GM21619 (cell line): ENCODE measurements at regions not wholly inside any gene's neighbourhood (a gene's known extent, or its start where the extent isn't known, plus 50 kb on each side); places are given as distances from the start of the nearest gene placed in this dataset.
"Not testable (repeated sequence)": the region's sequence is repeated elsewhere in the genome, so short reads cannot be mapped to it uniquely, and the experiment has no call there.

ENCODE experiments used
- ATAC-seq: cut with Tn5 transposase; IDR thresholded peaks from one replicate; pipeline ENCODE4 v1.9.1; 2021; ENCODE audit not compliant: unreplicated experiment

DNA sequence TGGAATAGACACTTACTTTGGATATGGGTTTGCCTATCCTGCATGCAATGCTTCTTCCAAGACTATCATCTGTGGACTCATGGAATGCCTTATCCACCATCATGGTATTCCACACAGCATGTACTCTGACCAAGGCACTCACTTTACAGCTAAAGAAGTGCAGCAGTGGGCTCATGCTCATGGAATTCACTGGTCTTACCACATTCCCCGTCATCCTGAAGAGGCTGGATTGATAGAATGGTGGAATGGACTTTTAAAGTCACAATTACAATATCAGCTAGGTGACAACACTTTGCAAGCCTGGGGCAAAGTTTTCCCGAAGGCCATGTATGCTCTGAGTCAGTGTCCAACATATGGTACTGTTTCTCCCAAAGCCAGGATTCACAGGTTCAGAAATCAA is 199.1 kb downstream of the GJA1 start:
- not testable (repeated sequence) for ATAC-seq

DNA sequence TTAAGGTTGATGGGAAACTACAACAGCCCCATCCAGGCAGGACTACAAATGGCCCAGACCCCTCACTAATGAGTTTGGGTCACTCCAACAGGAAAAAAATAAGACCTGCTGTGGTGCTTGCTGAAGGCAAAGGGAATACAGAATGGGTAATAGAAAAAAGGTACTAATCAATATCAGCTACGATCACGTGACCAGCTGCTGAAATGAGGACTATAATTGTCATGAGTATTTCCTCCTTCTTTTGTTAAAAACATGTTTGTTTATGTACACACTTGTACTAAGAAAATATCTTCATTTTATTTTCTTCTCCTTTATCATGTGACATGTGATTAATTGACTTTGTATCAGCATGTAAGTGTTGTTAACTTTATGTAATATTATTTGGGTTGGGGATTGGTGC is 199.9 kb downstream of the GJA1 start:
- ATAC-seq = no peak

DNA sequence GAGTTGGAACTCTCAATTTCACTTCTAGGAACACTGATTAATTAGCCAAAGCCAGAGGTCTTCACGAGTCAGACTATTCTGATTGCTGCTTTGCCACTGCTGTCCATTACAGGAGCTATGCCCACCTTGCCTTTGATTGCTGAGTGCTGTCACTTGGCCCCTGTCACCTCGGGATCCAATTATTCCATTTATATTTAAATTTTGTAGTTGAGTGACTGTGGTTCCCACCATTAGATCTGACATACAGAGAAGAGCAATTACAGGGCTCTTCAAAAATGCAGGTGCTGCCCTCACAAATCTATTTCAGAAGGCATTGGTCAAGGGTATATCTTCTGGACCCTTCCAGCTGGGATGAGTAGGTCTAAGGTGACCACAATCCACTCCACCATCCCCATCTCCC is 200.8 kb downstream of the GJA1 start:
- not testable (repeated sequence) for ATAC-seq

DNA sequence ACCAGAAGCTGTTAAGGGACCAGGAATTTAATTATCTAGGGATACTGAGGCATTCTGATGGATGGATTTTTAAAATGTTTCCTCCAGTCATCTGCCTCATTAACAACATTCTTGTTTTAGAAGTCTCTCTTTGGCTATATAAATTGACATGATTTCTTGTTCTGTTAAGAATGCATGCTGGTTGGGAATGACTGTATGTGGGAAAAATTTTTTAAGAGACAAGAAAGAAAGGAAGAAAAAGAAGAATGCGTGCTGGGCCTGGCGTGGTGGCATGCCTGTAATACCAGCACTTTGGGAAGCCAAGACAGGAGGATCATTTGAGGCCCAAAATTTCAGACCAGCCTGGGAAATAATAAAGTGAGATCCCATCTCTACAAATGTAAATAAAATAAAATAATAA is 203.6 kb downstream of the GJA1 start:
- no peak for ATAC-seq

DNA sequence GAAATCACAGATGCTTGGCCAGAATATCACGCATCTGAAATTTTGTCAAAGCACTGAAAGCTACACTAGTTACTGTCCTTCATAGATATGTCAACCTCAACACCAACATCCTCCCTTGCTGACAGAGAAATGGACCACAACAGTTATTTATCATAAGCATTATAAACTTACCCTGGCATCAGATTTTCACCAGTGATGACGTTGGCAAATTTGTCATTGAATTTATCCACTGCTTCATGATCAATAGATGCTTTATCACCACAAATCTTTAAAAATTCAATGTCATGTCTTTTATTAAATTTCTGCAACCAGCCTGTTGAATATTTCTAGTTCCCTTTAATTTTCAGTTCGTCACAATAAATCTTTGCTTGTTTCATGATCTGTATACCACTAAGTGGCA is 205.7 kb downstream of the GJA1 start:
- no peak for ATAC-seq

DNA sequence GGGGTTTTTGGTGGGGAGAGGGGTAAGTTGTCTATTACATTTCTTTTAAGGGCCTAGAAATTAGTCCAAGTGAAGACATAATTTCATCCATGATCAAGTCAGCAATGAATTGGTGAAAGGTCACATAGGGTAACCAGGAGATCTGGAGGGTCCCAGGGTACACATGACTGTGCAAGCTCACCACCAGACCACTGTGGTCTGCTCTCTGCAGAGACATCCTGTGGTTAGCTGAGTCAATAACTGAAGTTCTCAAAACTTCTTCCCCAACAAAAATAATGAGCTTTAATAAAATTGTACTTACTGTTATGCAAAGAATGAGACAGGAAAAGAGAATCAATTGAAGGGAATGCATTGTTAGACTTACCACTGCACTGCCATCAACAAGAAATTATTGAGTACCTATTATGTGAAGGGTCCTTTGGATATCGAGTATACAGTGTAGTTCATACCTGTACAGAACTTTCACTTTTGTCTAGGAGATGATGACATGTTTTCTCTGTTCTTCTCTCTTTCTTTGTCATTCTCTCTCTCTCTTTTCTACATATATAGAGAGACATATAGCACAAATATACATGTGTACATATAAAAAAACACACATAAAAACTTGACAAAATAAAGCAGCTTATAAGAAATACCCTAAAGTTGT is 209.8 kb downstream of the GJA1 start:
- ATAC-seq = no peak

DNA sequence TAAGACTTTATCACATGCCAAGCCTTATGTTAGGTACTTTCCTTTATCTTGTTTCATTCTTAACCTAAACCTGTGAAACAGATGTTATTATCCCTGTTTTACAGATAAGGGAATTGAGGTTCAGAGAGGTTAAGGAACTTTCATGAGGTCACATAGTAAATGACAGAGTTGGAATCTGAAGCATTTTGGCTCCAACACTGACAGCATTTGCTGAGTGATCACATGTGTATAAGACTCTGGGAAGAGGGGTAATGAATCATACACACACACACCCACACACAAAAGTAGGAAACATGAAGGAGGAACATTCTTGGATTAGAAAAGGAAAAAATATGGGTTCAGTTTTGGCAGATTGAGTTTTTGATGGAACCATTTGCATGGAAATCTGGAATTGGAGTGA is 212.5 kb downstream of the GJA1 start:
- no peak for ATAC-seq

DNA sequence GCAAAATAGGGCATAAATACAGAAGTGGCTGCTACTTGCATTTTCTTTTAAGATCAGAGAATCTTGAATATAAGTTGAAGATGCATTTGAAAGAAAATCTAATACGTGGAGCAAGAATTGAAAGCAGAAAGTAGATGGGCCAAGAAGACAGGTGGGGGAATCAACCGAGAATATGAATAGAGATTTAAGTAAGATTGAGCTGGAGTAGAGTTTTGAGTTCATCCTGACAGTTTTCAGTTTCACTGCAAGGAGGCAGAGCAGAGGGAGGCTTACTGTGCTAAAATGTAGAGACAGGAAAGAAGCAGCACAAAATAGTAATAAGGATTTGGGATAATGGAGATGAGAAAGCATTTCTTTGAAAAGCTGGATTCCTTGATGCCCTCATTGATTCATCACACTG is 214.5 kb downstream of the GJA1 start:
- no peak for ATAC-seq

DNA sequence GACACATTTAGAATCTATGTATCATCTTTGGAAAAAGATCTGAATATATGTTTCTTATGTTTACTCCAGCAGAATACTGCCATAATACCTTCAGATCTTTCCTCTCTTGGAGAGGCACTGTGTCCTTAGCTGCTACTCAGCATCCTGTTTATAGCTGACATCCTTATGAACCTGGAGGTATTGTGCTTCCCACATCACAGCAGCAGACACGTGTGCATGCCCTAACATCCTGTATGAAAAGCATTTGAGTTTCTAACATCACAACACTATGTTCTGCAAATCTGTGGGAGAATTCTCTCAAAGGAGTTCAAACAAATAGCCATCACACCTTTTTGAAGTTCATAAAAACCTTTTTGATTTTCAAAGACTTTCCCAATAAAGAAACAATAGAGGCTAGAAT is 216.0 kb downstream of the GJA1 start:
- no peak for ATAC-seq

DNA sequence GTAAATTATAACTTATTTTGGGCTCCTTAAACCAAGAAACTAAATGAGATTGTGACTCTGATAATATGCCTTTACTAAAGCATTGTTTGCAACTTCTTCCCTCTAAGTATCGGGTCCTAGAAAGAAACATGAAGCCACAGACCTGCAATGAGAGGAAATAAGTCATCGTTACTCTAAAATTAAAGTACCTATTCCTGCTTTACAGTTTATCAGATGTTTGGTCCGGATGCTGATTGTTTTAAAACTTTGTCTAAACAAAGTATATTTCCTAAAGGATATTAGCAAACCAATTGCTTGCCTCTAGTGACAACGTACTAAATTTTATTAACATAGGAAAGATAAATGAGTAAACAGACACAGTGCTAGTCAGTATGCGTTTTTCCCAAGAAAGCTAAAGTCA is 216.8 kb downstream of the GJA1 start:
- ATAC-seq = no peak

DNA sequence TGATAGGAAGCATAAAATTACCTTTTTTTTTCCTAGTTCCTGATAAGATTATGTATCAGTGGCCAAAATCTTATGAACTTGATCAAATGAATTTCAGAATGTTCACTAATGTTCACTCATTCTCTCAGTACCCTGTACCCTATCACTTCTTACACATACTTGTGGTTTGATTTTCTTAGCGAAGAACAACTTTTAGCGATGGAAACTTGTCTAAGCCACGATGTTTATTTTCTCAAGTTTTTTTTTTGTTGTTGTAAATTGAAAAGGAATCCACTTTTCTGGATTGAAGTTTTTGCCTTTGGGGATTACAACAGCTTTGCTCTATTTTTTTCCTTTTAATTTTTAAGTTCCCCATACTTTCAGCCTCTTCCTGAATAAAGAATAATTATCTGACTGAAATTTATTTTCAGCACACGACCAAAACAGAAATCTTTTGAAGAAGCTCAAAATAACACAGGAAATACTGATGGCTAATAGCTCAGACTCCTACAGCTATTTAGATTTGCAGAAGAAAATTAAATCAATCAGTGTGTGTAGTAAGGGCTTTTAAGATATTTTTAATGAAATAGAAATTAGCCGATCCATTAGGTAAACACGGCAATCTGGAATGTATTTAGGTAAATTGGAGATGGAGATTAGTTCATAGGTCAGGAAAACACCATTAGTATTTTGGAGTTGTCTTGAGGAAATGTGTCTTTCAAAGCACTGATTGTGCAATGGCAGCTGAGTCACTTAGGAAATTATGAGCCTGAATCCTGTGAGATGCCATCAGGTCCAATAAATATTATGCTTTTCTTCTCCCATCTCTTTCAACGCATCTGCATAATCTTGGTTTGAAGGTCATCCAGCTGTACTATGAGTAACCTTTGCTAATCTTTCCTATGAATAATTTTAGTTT is 217.5 kb downstream of the GJA1 start:
- no peak for ATAC-seq

DNA sequence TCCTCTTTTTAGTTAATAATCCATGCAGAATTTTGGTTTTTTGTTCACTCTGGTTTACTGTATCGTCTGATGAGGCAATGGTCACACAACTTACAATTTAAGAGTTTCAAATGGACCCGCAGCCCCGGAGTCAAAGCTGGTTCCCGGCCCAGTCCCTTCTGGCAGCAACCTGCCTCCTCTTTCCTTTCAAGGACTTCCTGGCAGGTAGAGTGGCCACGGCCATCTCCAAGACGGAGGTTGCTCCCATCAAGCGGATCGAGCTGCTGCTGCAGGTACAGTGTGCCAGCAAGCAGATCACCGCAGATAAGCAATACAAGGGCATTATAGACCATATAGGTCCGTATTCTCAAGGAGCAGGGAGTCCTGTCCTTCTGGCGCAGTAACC is 218.2 kb downstream of the GJA1 start:
- ATAC-seq = no peak

DNA sequence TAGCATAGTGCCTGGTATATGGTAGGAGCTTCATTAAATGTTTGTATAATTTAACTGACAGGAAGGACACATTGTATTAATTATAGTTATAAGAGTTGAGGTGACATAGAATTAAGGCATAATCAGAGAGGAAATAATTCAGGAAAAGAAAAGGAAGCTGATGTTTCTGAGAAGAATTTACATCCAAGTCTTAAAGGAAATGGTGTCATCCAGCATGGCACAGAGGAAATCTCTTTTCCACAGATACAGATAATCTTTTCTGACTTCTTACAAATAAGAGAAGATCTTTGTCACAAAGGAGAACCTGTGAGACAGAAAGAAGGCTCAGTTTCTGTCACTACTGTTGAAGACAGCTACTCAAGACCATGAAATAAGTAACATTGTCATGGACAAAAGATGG is 222.5 kb downstream of the GJA1 start:
- no peak for ATAC-seq

DNA sequence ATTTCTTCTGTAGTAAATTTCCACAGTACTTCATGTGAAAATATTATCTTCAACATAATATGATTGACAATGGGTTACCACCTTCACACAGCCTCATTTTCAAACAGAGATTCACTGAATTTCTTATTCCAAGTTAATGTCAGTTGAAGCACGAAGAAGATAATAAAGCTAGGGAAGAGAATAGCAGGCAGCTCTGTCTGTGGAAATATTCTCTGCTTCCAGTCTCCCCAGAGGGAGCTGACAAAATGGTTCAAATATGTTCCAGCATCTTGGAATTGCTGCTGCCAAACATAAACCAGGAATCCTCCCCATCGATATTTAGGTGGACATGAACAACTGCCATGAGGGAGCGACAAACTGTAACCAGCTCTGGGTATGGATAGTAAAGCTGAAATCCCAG is 224.8 kb downstream of the GJA1 start:
- no peak for ATAC-seq

DNA sequence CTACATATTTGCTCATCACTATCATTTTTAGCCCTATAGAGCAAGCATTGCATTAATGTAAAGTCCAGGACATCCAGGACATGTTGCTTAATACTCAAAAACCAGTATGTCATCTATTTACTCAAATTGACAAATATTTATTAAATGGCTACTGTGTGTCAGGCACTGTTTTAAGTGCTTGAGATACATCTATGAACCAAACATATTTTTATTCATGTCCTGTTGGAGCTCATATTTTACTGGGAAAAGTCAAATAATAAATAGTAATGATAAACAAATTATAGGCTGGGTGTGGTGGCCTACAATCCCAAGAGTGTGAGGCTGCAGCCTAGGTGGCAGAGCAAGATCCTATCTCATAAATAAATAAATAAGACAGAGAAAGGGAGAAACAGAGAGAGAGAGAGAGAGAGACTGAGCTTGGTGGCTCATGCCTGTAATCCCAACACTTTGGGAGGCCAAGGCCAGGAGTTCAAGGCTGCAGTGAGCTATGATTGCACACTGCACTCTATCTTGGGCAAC is 227.9 kb downstream of the GJA1 start:
- ATAC-seq = no peak

DNA sequence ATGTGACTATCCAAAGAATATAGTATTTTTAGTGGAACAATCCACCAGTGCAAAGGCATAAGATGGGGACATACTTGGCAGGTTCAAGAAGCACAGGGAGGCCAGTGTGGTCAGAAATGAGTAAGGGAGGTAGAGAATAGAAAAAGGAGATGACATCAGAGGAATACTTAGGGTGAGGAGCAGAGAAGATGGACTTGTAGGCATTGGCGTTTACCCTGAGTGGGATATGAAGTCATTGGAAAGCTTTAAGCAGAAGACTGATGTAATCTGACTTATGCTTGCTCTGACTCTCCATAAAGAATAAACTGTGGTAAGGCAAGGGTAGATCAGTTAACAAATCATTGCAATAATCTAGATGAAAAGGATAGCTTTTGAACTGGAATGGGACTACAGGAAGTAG is 228.7 kb downstream of the GJA1 start:
- no peak for ATAC-seq

DNA sequence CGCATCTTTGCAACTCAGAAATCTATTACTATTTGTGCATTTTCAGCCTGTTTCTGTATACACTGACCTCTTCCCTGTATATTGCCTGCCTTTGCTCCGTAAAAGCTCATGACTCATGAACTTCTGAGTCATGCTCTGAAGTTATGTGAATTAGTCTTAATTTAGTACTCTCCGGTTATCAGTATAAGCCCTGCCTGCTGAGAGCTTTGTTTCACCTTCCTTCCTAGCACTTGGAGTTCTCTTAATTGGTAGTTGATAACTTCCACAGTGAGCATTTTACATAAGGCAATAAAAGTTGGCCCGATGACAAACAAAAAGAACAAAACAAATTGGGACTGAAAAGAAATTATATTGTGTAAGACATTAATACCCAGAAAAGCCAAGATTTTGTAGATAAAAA is 231.4 kb downstream of the GJA1 start:
- no peak for ATAC-seq

DNA sequence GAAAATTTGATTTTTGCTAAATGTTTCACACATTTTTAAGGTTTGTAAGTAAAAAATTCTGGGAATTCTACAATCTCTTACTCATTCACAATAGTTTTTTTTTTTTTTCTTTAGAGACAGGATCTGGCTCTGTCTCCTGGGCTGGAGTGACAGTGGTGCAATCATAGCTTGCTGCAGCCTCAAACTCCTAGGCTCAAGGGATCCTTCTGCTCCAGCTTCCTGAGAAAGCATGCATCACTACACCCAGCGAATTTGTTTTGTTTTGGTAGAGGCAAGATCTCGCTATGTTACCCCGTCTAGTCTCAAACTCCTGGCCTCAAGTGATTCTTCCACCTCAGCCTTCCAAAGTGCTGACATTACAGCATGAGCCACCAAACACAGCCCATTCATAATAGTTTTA is 232.8 kb downstream of the GJA1 start:
- no peak for ATAC-seq

DNA sequence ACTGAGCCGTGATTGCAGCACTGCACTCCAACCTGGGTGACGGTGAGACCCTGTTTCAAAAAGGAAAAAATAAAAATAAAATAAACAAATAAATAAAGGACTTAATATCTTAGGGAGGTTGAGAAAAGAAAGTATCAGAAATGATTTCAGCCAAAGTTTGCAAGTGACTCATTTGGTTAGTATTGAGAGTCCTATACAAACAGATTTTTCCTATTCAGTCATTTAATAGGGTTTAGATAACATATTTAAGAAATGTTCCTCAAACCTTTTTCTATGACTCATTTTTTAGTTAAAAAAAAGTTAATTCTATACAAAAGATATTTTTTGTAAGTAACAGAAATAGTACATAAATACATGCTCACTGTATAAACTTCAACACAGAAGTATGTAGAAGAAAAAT is 235.1 kb downstream of the GJA1 start:
- ATAC-seq = no peak

DNA sequence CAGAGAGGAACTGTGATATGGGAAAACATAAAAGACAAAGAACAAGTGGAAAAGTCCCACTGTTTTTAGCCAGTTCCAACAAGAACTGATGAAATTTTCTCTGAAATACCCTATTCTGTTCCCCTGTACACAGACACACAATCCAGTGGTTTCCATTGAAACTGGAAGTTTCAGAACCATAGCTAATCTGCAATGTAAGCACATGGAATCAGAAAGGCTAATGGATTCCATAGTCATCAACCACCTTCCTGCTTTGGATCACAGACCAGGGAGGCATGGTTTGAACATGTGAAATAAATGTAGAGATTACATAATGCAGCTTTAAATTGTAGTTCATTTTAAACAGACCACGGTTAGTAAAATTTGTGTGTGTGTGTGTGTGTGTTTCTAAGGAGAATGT is 242.1 kb downstream of the GJA1 start:
- no peak for ATAC-seq

DNA sequence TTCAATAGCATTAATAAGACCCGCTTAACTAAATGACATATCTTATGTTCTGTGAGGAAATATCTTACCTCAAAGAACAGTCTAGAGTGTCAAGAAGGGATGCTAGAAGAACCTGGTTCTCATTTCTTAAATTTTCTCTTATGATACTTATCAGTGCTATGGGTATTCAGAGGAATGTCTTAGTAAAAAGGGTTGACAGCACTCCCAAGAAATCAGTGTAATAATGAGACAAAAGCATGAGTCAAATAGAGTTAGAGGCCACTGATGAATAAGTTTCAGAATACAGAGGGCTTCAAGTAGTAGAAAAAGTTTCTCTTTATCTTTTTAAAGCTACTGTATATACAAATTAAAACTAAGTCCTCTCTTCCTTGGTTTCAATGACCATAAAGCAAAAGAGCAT is 242.8 kb downstream of the GJA1 start:
- no peak for ATAC-seq

DNA sequence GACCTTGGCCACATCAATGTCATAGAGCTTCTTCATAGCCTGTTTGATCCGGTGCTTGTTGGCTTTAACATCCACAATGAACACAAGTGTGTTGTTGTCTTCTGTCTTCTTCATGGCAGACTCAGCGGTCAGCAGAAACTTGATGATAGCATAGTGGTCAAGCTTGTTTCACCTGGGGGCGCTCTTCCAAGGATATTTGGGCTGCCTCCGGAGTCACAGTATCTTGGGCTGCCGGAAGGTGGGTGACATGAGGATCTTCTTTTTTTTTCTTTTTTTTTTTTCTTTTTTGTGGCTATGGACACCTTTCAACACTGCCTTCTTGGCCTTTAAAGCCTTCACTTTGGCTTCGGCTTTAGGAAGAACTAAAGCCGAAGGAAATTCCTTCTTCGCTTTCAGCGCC is 244.6 kb downstream of the GJA1 start:
- no peak for ATAC-seq

DNA sequence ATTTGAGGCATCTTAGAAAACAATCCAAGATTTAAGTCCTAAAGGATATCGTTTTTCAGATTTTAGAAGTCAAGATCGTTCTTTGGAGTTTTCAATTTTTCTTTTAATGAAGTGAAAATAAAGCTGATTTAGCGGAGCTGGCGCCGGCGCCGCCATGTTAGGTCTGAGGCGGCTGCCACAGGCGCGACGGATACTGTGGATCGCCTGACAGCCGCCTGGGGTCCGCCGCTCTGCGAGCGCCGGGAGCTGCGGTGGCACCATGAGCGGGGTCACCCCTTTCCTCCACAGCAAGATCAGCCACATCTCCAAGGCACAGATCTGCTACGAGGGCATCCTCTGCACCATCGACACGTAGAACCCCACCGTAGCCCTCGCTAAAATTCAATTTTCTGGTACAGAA is 247.2 kb downstream of the GJA1 start:
- ATAC-seq = no peak
